SK-N-SH treated with all-trans-retinoic acid at 6 μM for 48 hours (cell line): ENCODE measurements at regions not wholly inside any gene's neighbourhood (a gene's known extent, or its start where the extent isn't known, plus 50 kb on each side); places are given as distances from the start of the nearest gene placed in this dataset.

Source experiments
- ATAC-seq: fragments of 200-7000 bp; cut with Tn5 transposase; 3 replicates; pipeline ENCODE4 v1.9.1; 2020; ENCODE audit warnings: mild to moderate bottlenecking, moderate library complexity
- ARNTL ChIP-seq: fragments of 450-650 bp; formaldehyde crosslinking; IDR thresholded peaks from 2 replicates; pipeline ENCODE4 v1.5.0; 2020; ENCODE audit warnings: low read depth, mild to moderate bottlenecking, moderate library complexity, borderline replicate concordance
- BACH2 ChIP-seq: fragments of 250-450 bp; sonication (Bioruptor Pico); IDR thresholded peaks from 2 replicates; pipeline ENCODE4 v1.9.0; 2021; ENCODE audit warnings: mild to moderate bottlenecking, borderline replicate concordance
- CSDC2 ChIP-seq: fragments of 250-450 bp; sonication (Bioruptor Pico); IDR thresholded peaks from 2 replicates; pipeline ENCODE4 v1.5.0; 2020; ENCODE audit warnings: mild to moderate bottlenecking, moderate library complexity
- ESRRG ChIP-seq: fragments of 250-450 bp; sonication (Bioruptor Pico); IDR thresholded peaks from 2 replicates; pipeline ENCODE4 v1.6.1; 2021; ENCODE audit warnings: mild to moderate bottlenecking
- GLIS3 ChIP-seq: fragments of 250-450 bp; sonication (Bioruptor Pico); IDR thresholded peaks from 2 replicates; pipeline ENCODE4 v1.5.0; 2020; ENCODE audit warnings: mild to moderate bottlenecking, moderate library complexity
- ISL1 ChIP-seq: fragments of 250-450 bp; sonication (Bioruptor Pico); IDR thresholded peaks from 2 replicates; pipeline ENCODE4 v2.1.2; 2022; ENCODE audit warnings: mild to moderate bottlenecking, moderate library complexity
- PPARA ChIP-seq: fragments of 250-450 bp; sonication (Bioruptor Pico); IDR thresholded peaks from 2 replicates; pipeline ENCODE4 v1.5.0; 2020; ENCODE audit warnings: mild to moderate bottlenecking, borderline replicate concordance
- RARB ChIP-seq: fragments of 250-450 bp; sonication (Bioruptor Pico); IDR thresholded peaks from 2 replicates; pipeline ENCODE4 v1.8.0; 2021; ENCODE audit warnings: mild to moderate bottlenecking, moderate library complexity
- SNAI2 ChIP-seq: fragments of 250-450 bp; sonication (Bioruptor Pico); IDR thresholded peaks from 2 replicates; pipeline ENCODE4 v1.5.0; 2020; ENCODE audit warnings: mild to moderate bottlenecking, moderate library complexity
- TOX ChIP-seq: fragments of 250-450 bp; sonication (Bioruptor Pico); IDR thresholded peaks from 2 replicates; pipeline ENCODE4 v1.8.0; 2021; ENCODE audit warnings: mild to moderate bottlenecking, moderate library complexity, borderline replicate concordance
- ZC3H10 ChIP-seq: fragments of 250-450 bp; sonication (Bioruptor Pico); IDR thresholded peaks from 2 replicates; pipeline ENCODE4 v1.5.1; 2021; ENCODE audit warnings: mild to moderate bottlenecking, moderate library complexity
- ZNF565 ChIP-seq: fragments of 450-650 bp; formaldehyde crosslinking; conservative IDR thresholded peaks from 2 replicates; pipeline ENCODE4 v1.5.0; 2020; ENCODE audit warnings: low read depth, mild to moderate bottlenecking, moderate library complexity
- ZNF70 ChIP-seq: fragments of 450-650 bp; formaldehyde crosslinking; IDR thresholded peaks from 2 replicates; pipeline ENCODE4 v1.5.0; 2020; ENCODE audit warnings: mild to moderate bottlenecking, moderate library complexity
- ZNF8 ChIP-seq: fragments of 450-650 bp; formaldehyde crosslinking; IDR thresholded peaks from 2 replicates; pipeline ENCODE4 v1.5.0; 2020; ENCODE audit warnings: mild to moderate bottlenecking, moderate library complexity
- TF ChIP-seq, protein P1 (sequence below): fragments of 250-450 bp; sonication (Bioruptor Pico); IDR thresholded peaks from 2 replicates; pipeline ENCODE4 v1.5.1; 2021; ENCODE audit warnings: mild to moderate bottlenecking, moderate library complexity
- TF ChIP-seq, protein P2 (sequence below): fragments of 250-450 bp; sonication (Bioruptor Pico); IDR thresholded peaks from 2 replicates; pipeline ENCODE4 v1.5.0; 2020; ENCODE audit warnings: mild to moderate bottlenecking, moderate library complexity
- TF ChIP-seq, protein P3 (sequence below): fragments of 250-450 bp; sonication (Bioruptor Pico); IDR thresholded peaks from 2 replicates; pipeline ENCODE4 v1.5.1; 2020; ENCODE audit warnings: low read depth, mild to moderate bottlenecking, moderate library complexity
- TF ChIP-seq, protein P4 (sequence below): fragments of 250-450 bp; sonication (Bioruptor Pico); IDR thresholded peaks from 2 replicates; pipeline ENCODE4 v1.8.0; 2020; ENCODE audit warnings: mild to moderate bottlenecking, moderate library complexity, borderline replicate concordance
- TF ChIP-seq, protein P5 (sequence below): fragments of 250-450 bp; sonication (Bioruptor Pico); IDR thresholded peaks from 2 replicates; pipeline ENCODE4 v1.8.0; 2021; ENCODE audit warnings: low read depth, mild to moderate bottlenecking, moderate library complexity, borderline replicate concordance

DNA sequence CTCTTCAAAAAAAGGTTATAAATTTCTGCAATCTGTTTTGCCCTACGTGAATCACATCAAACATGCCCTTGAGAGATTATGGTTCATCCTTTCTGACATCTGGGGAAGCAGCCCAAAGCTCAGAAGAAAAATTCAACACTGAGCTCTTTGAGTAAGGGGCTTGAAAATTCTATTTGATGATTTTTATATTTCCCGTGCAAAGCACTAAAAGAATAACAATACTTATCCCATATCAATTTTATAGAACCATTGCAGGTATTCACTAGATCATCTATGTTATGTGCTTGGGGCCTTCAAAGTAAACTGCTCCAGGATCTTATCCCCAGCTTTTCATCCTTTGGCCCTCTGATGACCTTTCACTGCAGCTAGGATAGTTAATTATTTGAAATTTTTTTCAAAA is 966.9 kb upstream of the CNTN5 start:
- TF ChIP-seq ZNF565 (CRISPR knock-in tag) (no peak), SNAI2 (CRISPR knock-in tag) (no peak), GLIS3 (CRISPR knock-in tag) (no peak)
- TF ChIP-seq, all 23 proteins: peak for 0
- ATAC-seq, result no peak

DNA sequence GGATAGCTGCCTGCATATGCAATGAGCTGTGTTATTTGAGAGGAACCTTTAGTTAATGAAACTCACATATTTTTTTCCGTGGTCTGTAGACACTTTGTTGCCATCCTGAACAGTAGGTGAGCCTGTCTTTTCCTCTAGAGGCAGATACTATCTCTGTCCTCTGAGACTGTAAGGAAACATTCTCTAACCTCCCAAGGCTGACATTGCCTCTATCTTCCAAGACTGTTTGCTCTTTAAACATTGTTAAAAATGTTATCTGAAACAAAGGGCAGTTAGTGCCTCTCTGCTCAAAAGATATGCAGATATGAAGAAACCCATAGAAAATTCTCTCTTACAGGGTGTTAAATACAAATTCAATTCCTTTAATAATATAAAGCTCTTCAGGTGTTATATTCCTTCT is 963.8 kb upstream of the CNTN5 start:
- TF ChIP-seq ZNF70 (CRISPR knock-in tag), result no peak
- TF ChIP-seq GLIS3 (CRISPR knock-in tag), result no peak
- TF ChIP-seq BACH2 (CRISPR knock-in tag), result no peak
- TF ChIP-seq CSDC2 (CRISPR knock-in tag), result no peak
- TF ChIP-seq, protein P1, sequence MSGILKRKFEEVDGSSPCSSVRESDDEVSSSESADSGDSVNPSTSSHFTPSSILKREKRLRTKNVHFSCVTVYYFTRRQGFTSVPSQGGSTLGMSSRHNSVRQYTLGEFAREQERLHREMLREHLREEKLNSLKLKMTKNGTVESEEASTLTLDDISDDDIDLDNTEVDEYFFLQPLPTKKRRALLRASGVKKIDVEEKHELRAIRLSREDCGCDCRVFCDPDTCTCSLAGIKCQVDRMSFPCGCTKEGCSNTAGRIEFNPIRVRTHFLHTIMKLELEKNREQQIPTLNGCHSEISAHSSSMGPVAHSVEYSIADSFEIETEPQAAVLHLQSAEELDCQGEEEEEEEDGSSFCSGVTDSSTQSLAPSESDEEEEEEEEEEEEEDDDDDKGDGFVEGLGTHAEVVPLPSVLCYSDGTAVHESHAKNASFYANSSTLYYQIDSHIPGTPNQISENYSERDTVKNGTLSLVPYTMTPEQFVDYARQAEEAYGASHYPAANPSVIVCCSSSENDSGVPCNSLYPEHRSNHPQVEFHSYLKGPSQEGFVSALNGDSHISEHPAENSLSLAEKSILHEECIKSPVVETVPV, result no peak
- TF ChIP-seq ESRRG (CRISPR knock-in tag), result no peak
- TF ChIP-seq RARB, result no peak
- TF ChIP-seq ARNTL (CRISPR knock-in tag), result no peak
- TF ChIP-seq, protein P2, sequence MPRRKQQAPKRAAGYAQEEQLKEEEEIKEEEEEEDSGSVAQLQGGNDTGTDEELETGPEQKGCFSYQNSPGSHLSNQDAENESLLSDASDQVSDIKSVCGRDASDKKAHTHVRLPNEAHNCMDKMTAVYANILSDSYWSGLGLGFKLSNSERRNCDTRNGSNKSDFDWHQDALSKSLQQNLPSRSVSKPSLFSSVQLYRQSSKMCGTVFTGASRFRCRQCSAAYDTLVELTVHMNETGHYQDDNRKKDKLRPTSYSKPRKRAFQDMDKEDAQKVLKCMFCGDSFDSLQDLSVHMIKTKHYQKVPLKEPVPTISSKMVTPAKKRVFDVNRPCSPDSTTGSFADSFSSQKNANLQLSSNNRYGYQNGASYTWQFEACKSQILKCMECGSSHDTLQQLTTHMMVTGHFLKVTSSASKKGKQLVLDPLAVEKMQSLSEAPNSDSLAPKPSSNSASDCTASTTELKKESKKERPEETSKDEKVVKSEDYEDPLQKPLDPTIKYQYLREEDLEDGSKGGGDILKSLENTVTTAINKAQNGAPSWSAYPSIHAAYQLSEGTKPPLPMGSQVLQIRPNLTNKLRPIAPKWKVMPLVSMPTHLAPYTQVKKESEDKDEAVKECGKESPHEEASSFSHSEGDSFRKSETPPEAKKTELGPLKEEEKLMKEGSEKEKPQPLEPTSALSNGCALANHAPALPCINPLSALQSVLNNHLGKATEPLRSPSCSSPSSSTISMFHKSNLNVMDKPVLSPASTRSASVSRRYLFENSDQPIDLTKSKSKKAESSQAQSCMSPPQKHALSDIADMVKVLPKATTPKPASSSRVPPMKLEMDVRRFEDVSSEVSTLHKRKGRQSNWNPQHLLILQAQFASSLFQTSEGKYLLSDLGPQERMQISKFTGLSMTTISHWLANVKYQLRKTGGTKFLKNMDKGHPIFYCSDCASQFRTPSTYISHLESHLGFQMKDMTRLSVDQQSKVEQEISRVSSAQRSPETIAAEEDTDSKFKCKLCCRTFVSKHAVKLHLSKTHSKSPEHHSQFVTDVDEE, result no peak
- TF ChIP-seq PPARA (CRISPR knock-in tag), result no peak
- no peak for TF ChIP-seq ZNF8 (CRISPR knock-in tag)
- TF ChIP-seq TOX, result no peak
- TF ChIP-seq SNAI2 (CRISPR knock-in tag), result no peak
- no peak for TF ChIP-seq ZC3H10
- TF ChIP-seq ISL1, result no peak
- ATAC-seq, result no peak

DNA sequence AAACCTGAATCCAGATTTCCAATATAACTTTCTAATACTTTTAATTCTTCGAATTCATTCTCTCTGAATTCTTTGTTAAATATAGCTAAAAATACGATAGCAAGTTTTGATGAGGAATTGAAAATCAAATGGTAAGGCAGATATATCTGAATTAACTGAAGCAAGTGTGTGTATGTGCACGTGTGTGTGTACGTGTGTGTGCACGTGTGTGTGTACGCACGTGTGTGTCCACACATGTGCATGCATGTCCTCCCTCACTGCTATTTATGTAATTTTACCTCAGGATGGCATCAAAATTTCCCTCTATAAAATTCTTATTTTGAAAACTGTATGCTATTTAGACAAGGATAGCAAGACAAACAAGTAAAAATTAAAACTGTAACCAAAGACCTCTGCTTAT is 961.3 kb upstream of the CNTN5 start:
- TF ChIP-seq CSDC2 (CRISPR knock-in tag) (no peak), ZC3H10 (no peak)
- TF ChIP-seq, protein P3, sequence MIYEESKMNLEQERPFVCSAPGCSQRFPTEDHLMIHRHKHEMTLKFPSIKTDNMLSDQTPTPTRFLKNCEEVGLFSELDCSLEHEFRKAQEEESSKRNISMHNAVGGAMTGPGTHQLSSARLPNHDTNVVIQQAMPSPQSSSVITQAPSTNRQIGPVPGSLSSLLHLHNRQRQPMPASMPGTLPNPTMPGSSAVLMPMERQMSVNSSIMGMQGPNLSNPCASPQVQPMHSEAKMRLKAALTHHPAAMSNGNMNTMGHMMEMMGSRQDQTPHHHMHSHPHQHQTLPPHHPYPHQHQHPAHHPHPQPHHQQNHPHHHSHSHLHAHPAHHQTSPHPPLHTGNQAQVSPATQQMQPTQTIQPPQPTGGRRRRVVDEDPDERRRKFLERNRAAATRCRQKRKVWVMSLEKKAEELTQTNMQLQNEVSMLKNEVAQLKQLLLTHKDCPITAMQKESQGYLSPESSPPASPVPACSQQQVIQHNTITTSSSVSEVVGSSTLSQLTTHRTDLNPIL (CRISPR knock-in tag), result no peak
- TF ChIP-seq, protein P1, result no peak
- ATAC-seq, result no peak

DNA sequence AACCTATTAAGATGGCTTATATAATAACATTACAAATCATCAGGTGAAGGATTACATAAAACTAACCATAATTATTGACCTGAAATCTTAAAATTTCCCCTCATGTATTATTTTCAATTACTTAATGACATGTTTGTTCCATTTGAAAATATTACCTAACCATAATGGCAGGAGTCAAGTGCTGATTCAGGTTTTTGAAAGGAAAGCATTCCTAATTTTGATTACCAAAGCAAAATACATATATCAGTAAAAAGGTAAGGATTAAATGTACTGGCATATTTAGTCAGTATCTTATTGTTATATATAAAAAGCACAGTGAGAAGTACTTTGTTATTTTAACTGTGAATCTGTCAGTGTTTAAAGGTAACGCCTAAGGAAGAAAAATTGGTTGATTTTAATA is 960.0 kb upstream of the CNTN5 start:
- TF ChIP-seq ESRRG (CRISPR knock-in tag) (no peak), ZNF8 (CRISPR knock-in tag) (no peak), BACH2 (CRISPR knock-in tag) (no peak), GLIS3 (CRISPR knock-in tag) (no peak)
- TF ChIP-seq, protein P4, sequence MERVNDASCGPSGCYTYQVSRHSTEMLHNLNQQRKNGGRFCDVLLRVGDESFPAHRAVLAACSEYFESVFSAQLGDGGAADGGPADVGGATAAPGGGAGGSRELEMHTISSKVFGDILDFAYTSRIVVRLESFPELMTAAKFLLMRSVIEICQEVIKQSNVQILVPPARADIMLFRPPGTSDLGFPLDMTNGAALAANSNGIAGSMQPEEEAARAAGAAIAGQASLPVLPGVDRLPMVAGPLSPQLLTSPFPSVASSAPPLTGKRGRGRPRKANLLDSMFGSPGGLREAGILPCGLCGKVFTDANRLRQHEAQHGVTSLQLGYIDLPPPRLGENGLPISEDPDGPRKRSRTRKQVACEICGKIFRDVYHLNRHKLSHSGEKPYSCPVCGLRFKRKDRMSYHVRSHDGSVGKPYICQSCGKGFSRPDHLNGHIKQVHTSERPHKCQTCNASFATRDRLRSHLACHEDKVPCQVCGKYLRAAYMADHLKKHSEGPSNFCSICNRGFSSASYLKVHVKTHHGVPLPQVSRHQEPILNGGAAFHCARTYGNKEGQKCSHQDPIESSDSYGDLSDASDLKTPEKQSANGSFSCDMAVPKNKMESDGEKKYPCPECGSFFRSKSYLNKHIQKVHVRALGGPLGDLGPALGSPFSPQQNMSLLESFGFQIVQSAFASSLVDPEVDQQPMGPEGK (CRISPR knock-in tag), result no peak
- ATAC-seq, result no peak

DNA sequence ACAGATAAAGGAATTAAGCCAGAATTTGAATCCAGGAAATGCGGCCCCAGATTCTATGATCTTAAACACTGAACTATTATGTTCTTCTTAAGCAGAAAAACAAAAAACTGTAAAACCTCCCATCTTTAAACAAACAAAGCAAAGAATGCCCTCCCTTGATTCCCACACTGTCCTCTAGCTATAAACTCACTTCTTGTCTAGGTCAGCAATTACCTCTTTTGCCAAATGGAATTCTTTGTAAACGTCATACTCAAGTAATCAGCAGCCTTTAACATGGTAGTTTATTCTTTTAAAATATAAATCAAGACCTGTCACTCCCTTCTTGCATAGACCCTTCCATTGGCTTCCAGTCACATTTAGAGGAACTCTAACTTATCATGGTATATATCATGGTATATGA is 958.9 kb upstream of the CNTN5 start:
- TF ChIP-seq RARB (no peak), ISL1 (no peak), ZC3H10 (no peak)
- TF ChIP-seq, protein P3 (CRISPR knock-in tag), result no peak
- TF ChIP-seq, protein P5, sequence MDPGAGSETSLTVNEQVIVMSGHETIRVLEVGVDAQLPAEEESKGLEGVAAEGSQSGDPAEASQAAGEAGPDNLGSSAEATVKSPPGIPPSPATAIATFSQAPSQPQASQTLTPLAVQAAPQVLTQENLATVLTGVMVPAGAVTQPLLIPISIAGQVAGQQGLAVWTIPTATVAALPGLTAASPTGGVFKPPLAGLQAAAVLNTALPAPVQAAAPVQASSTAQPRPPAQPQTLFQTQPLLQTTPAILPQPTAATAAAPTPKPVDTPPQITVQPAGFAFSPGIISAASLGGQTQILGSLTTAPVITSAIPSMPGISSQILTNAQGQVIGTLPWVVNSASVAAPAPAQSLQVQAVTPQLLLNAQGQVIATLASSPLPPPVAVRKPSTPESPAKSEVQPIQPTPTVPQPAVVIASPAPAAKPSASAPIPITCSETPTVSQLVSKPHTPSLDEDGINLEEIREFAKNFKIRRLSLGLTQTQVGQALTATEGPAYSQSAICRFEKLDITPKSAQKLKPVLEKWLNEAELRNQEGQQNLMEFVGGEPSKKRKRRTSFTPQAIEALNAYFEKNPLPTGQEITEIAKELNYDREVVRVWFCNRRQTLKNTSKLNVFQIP (CRISPR knock-in tag), result no peak

More for the DNA sequence above, 958.9 kb upstream of the CNTN5 start:
- no peak for ATAC-seq
